ENCODE measurements at regions not wholly inside any gene's neighbourhood (a gene's known extent, or its start where the extent isn't known, plus 50 kb on each side); places are given as distances from the start of the nearest gene placed in this dataset.

- TF ChIP-seq CTCF (conservative IDR thresholded peaks at IDR 0.05; ENCODE audit: low read depth, low read length), result no peak
- DNase-seq (ENCODE audit: low read depth), result no peak
- H3K4me3 ChIP-seq (ENCODE audit: low read depth, low read length), result no peak overlapping the region
Observed at GRCh38 chr5:155953335-155953734, 373.6 kb upstream of the SGCD start.

GRCh38 chr5:155954701-155955445 lies 372.1 kb upstream of the SGCD start:
- DNase-seq (ENCODE audit: low read depth), result no peak
- no peak for TF ChIP-seq CTCF (conservative IDR thresholded peaks at IDR 0.05; ENCODE audit: low read depth, low read length)
- no peak overlapping the region for H3K4me3 ChIP-seq (ENCODE audit: low read depth, low read length)

GRCh38 chr5:155957884-155958283 lies 369.1 kb upstream of the SGCD start:
- no peak overlapping the region for H3K4me3 ChIP-seq (ENCODE audit: low read depth, low read length)
- no peak for TF ChIP-seq CTCF (conservative IDR thresholded peaks at IDR 0.05; ENCODE audit: low read depth, low read length)
- no peak for DNase-seq (ENCODE audit: low read depth)

- no peak overlapping the region for H3K4me3 ChIP-seq (ENCODE audit: low read depth, low read length)
- no peak for DNase-seq (ENCODE audit: low read depth)
- no peak for TF ChIP-seq CTCF (conservative IDR thresholded peaks at IDR 0.05; ENCODE audit: low read depth, low read length)
Observed at GRCh38 chr5:155959082-155959481, 367.9 kb upstream of the SGCD start.

- no peak for TF ChIP-seq CTCF (conservative IDR thresholded peaks at IDR 0.05; ENCODE audit: low read depth, low read length)
- H3K4me3 ChIP-seq (ENCODE audit: low read depth, low read length), result no peak overlapping the region
- no peak for DNase-seq (ENCODE audit: low read depth)
Observed at GRCh38 chr5:155960177-155960576, 366.8 kb upstream of the SGCD start.

GRCh38 chr5:155969537-155969936 lies 357.4 kb upstream of the SGCD start:
- no peak overlapping the region for H3K4me3 ChIP-seq (ENCODE audit: low read depth, low read length)
- no peak for DNase-seq (ENCODE audit: low read depth)
- TF ChIP-seq CTCF (conservative IDR thresholded peaks at IDR 0.05; ENCODE audit: low read depth, low read length), result no peak

GRCh38 chr5:155974369-155974768 lies 352.6 kb upstream of the SGCD start:
- DNase-seq (ENCODE audit: low read depth), result no peak
- TF ChIP-seq CTCF (conservative IDR thresholded peaks at IDR 0.05; ENCODE audit: low read depth, low read length), result no peak
- H3K4me3 ChIP-seq (ENCODE audit: low read depth, low read length), result no peak overlapping the region
